ENCODE measurements at regions not wholly inside any gene's neighbourhood (a gene's known extent, or its start where the extent isn't known, plus 50 kb on each side); places are given as distances from the start of the nearest gene placed in this dataset.

DNA sequence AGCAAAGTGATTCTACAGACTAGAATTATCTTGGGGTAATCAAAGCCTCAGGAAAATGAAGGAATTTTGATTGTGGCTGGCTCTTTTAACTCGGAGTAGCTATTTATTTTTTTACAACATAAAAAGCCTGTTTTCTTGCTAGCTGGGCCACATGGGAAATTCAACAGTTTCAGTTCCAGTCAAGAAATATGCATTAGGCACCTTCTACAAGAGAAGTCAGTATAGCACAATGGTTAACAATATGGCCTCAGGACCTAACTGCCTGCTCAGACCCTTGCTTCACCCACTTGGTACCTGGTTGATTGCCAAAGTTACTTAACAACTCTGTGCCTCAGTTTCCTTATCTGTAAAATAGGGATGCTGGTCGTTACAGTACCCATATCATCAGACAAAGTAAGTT is 586.2 kb downstream of the ZNF608 start:
- H3K27ac ChIP-seq (ENCODE audit: insufficient read length, low read depth, low read length), result no peak overlapping the region
- no peak overlapping the region for H3K4me3 Mint-ChIP-seq
- no CpG with 5 or more reads among the region's 2 CpGs for WGBS (ENCODE audit: extremely low coverage, insufficient read length, low lambda C conversion rate)

More for the DNA sequence above, 586.2 kb downstream of the ZNF608 start:
- H4K20me1 ChIP-seq (ENCODE audit: control insufficient read depth, insufficient read depth, insufficient read length), result no peaks in the 10 kb centered on the region
- H4K5ac ChIP-seq (ENCODE audit: insufficient read length, low read depth, low read length), result no peak overlapping the region
- no peak overlapping the region for H2AK5ac ChIP-seq (ENCODE audit: insufficient read length, low read length)
- no peak overlapping the region for H2BK20ac ChIP-seq (ENCODE audit: low read depth, low read length, poor library complexity, severe bottlenecking)
- H4K8ac ChIP-seq (replicated peaks; ENCODE audit: insufficient read length, low read depth, low read length), result no peak overlapping the region
- no peak overlapping the region for H3K56ac ChIP-seq (ENCODE audit: insufficient read length, low read depth, low read length)
- H3K4me2 ChIP-seq (ENCODE audit: insufficient read depth, insufficient read length, low read length), result no peak overlapping the region
- H2AFZ ChIP-seq (ENCODE audit: low read length), result no peak overlapping the region
- H3K9me3 Mint-ChIP-seq, result peaks cover 16 to 19% of the 10 kb centered on the region in 2 experiments
- peaks cover 6 to 7% of the 10 kb centered on the region in 2 experiments; a peak in 3 of 4 replicates for H3K4me1 Mint-ChIP-seq
- TF ChIP-seq, protein P1, sequence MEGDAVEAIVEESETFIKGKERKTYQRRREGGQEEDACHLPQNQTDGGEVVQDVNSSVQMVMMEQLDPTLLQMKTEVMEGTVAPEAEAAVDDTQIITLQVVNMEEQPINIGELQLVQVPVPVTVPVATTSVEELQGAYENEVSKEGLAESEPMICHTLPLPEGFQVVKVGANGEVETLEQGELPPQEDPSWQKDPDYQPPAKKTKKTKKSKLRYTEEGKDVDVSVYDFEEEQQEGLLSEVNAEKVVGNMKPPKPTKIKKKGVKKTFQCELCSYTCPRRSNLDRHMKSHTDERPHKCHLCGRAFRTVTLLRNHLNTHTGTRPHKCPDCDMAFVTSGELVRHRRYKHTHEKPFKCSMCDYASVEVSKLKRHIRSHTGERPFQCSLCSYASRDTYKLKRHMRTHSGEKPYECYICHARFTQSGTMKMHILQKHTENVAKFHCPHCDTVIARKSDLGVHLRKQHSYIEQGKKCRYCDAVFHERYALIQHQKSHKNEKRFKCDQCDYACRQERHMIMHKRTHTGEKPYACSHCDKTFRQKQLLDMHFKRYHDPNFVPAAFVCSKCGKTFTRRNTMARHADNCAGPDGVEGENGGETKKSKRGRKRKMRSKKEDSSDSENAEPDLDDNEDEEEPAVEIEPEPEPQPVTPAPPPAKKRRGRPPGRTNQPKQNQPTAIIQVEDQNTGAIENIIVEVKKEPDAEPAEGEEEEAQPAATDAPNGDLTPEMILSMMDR (conservative IDR thresholded peaks at IDR 0.05), result no peak
- H2BK15ac ChIP-seq (ENCODE audit: low read depth, low read length), result no peak overlapping the region
- H3K23me2 ChIP-seq (ENCODE audit: insufficient read length, low read depth, low read length, poor library complexity, severe bottlenecking), result no peaks in the 10 kb centered on the region
- H3K9ac ChIP-seq (ENCODE audit: extremely low read depth, insufficient read length, low read length), result no peak overlapping the region
- no peaks in the 10 kb centered on the region for H3K79me2 ChIP-seq (ENCODE audit: insufficient read depth, low read length)
- H4K91ac ChIP-seq (ENCODE audit: insufficient read length, low read depth, low read length), result no peak overlapping the region
- H3K14ac ChIP-seq (ENCODE audit: insufficient read depth, low read length), result no peak overlapping the region
- no peaks in the 10 kb centered on the region for H3K27me3 ChIP-seq (ENCODE audit: insufficient read depth, low read length)
- peaks cover 10 to 22% (median 11%) of the 10 kb centered on the region in 3 experiments for H3K36me3 Mint-ChIP-seq (ENCODE audit: insufficient read depth in 1 of 3, low read depth in 3 of 3)
- no peak overlapping the region for H3T11ph ChIP-seq (ENCODE audit: low read length)
- H2BK5ac ChIP-seq (ENCODE audit: insufficient read length, low read length), result no peak overlapping the region
- H3K4ac ChIP-seq (ENCODE audit: low read depth, low read length), result no peak overlapping the region
- no peaks in the 10 kb centered on the region for H3K27me3 Mint-ChIP-seq (ENCODE audit: low read depth)
- H3K4me1 ChIP-seq (ENCODE audit: insufficient read depth, low read length), result no peaks in the 10 kb centered on the region
- no peak overlapping the region for H2BK120ac ChIP-seq (ENCODE audit: low read depth, low read length, poor library complexity, severe bottlenecking)
- no peaks in the 10 kb centered on the region for H3K79me1 ChIP-seq (ENCODE audit: insufficient read depth, low read depth, low read length, poor library complexity, severe bottlenecking)
- no peak overlapping the region for H3K18ac ChIP-seq (ENCODE audit: insufficient read length, low read depth, low read length)
- no peak overlapping the region for H2BK12ac ChIP-seq (ENCODE audit: insufficient read length, low read depth, low read length)
- no peak overlapping the region for H3K23ac ChIP-seq (ENCODE audit: insufficient read length, low read depth, low read length)
- no peak overlapping the region for H3K27ac Mint-ChIP-seq
- DNase-seq, result no peak
- no peaks in the 10 kb centered on the region for H3K9me3 ChIP-seq (ENCODE audit: control insufficient read depth, low read depth, low read length)
